HEK293 (cell line): ENCODE measurements at regions not wholly inside any gene's neighbourhood (a gene's known extent, or its start where the extent isn't known, plus 50 kb on each side); places are given as distances from the start of the nearest gene placed in this dataset.

Experiments used
- CTCF ChIA-PET: fragments of 350-600 bp; formaldehyde crosslinking; extraction: SDS; loops from one replicate; lab custom pipeline; 2021; ENCODE audit warnings: antibody characterized with exemption; lab: Yijun Ruan, JAX
- POLR2A ChIA-PET: fragments of 300-600 bp; formaldehyde crosslinking; extraction: SDS; loops from one replicate; lab custom pipeline; 2020; ENCODE audit warnings: antibody characterized with exemption, inconsistent platforms; lab: Yijun Ruan, JAX
- H3K27ac ChIP-seq: fragments of 200-500 bp; sonication (Bioruptor generic); 2 replicates; pipeline ENCODE4 v1.5.1; 2014; ENCODE audit warnings: low read depth, low read length, control low read depth, inconsistent platforms; ENCODE audit errors: extremely low read depth
- H3K36me3 ChIP-seq, 2 experiments: fragments of 200-500 bp in 1 of 2; sonication (Bioruptor generic) in 1 of 2; 1 replicate in 1 of 2; 2 replicates in 1 of 2; pipeline ENCODE4 v1.5.1; 2014 to 2017; ENCODE audit warnings: inconsistent platforms in 2 of 2, low read length in 2 of 2; ENCODE audit not compliant: control insufficient read depth in 2 of 2, insufficient read depth in 1 of 2
- H3K4me1 ChIP-seq: fragments of 200-500 bp; sonication (Bioruptor generic); 2 replicates; pipeline ENCODE4 v1.5.1; 2014; ENCODE audit warnings: mild to moderate bottlenecking, low read length, inconsistent platforms; ENCODE audit not compliant: control insufficient read depth, insufficient read depth
- H3K4me3 ChIP-seq: 2 replicates; pipeline ENCODE4 v1.5.1; 2011; ENCODE audit warnings: low read depth, mild to moderate bottlenecking, control low read depth, low read length, moderate library complexity
- H3K9me3 ChIP-seq: fragments of 200-500 bp; sonication (Bioruptor generic); 2 replicates; pipeline ENCODE4 v1.5.1; 2014; ENCODE audit warnings: low read depth, low read length, inconsistent platforms; ENCODE audit not compliant: control insufficient read depth, insufficient read depth
- EGR2 ChIP-seq: fragments of 450-650 bp; formaldehyde crosslinking; IDR thresholded peaks from 2 replicates; pipeline ENCODE4 v1.5.1; 2016; ENCODE audit warnings: low read depth, missing biosample characterization, missing genetic modification characterization
- KLF17 ChIP-seq: fragments of 450-650 bp; formaldehyde crosslinking; IDR thresholded peaks from 2 replicates; pipeline ENCODE4 v1.5.1; 2016; ENCODE audit warnings: missing biosample characterization, missing genetic modification characterization
- MYNN ChIP-seq: fragments of 450-650 bp; formaldehyde crosslinking; IDR thresholded peaks from 2 replicates; pipeline ENCODE4 v1.5.1; 2016; ENCODE audit warnings: missing biosample characterization, missing genetic modification characterization, borderline replicate concordance
- MZF1 ChIP-seq: fragments of 450-650 bp; formaldehyde crosslinking; IDR thresholded peaks from 2 replicates; pipeline ENCODE4 v1.5.1; 2017; ENCODE audit warnings: missing biosample characterization, missing genetic modification characterization, borderline replicate concordance
- SALL2 ChIP-seq: fragments of 450-650 bp; formaldehyde crosslinking; IDR thresholded peaks from 2 replicates; pipeline ENCODE4 v1.5.0; 2017; ENCODE audit warnings: missing biosample characterization, mild to moderate bottlenecking, missing genetic modification characterization, borderline replicate concordance
- YY1 ChIP-seq: fragments of 450-650 bp; formaldehyde crosslinking; IDR thresholded peaks from 2 replicates; pipeline ENCODE4 v1.5.1; 2018; ENCODE audit warnings: missing biosample characterization, missing genetic modification characterization
- ZBTB20 ChIP-seq: fragments of 450-650 bp; formaldehyde crosslinking; IDR thresholded peaks from 2 replicates; pipeline ENCODE4 v1.5.1; 2016; ENCODE audit warnings: missing biosample characterization, missing genetic modification characterization
- ZBTB44 ChIP-seq: fragments of 450-650 bp; IDR thresholded peaks from 2 replicates; pipeline ENCODE4 v1.5.1; 2018; ENCODE audit warnings: missing biosample characterization, mild to moderate bottlenecking, missing genetic modification characterization
- ZFHX2 ChIP-seq: fragments of 450-650 bp; formaldehyde crosslinking; conservative IDR thresholded peaks from 2 replicates; pipeline ENCODE4 v1.5.1; 2016; ENCODE audit warnings: missing biosample characterization, missing genetic modification characterization
- ZIC2 ChIP-seq: fragments of 450-650 bp; formaldehyde crosslinking; IDR thresholded peaks from 2 replicates; pipeline ENCODE4 v1.5.1; 2016; ENCODE audit warnings: missing biosample characterization, missing genetic modification characterization
- ZNF175 ChIP-seq: fragments of 450-650 bp; formaldehyde crosslinking; IDR thresholded peaks from 2 replicates; pipeline ENCODE4 v1.5.1; 2016; ENCODE audit warnings: missing biosample characterization, missing genetic modification characterization
- ZNF2 ChIP-seq: fragments of 450-650 bp; formaldehyde crosslinking; IDR thresholded peaks from 2 replicates; pipeline ENCODE4 v1.5.1; 2016; ENCODE audit warnings: missing biosample characterization, missing genetic modification characterization
- ZNF394 ChIP-seq: fragments of 450-650 bp; formaldehyde crosslinking; IDR thresholded peaks from 2 replicates; pipeline ENCODE4 v1.5.1; 2016; ENCODE audit warnings: missing biosample characterization, missing genetic modification characterization, mild to moderate bottlenecking, moderate library complexity, borderline replicate concordance
- ZNF518A ChIP-seq: fragments of 450-650 bp; formaldehyde crosslinking; conservative IDR thresholded peaks from 2 replicates; pipeline ENCODE4 v1.5.1; 2016; ENCODE audit warnings: low read depth, missing biosample characterization, missing genetic modification characterization
- ZNF521 ChIP-seq: fragments of 450-650 bp; formaldehyde crosslinking; IDR thresholded peaks from 2 replicates; pipeline ENCODE4 v1.5.1; 2017; ENCODE audit warnings: missing biosample characterization, mild to moderate bottlenecking, missing genetic modification characterization
- ZNF571 ChIP-seq: fragments of 450-650 bp; formaldehyde crosslinking; IDR thresholded peaks from 2 replicates; pipeline ENCODE4 v1.5.0; 2017; ENCODE audit warnings: missing biosample characterization, missing genetic modification characterization
- ZNF585B ChIP-seq: fragments of 450-650 bp; formaldehyde crosslinking; IDR thresholded peaks from 2 replicates; pipeline ENCODE4 v1.5.1; 2016; ENCODE audit warnings: missing biosample characterization, missing genetic modification characterization
- ZNF692 ChIP-seq: fragments of 450-650 bp; formaldehyde crosslinking; IDR thresholded peaks from 2 replicates; pipeline ENCODE4 v1.5.1; 2016; ENCODE audit warnings: missing biosample characterization, missing genetic modification characterization
- ZNF776 ChIP-seq: fragments of 450-650 bp; formaldehyde crosslinking; IDR thresholded peaks from 2 replicates; pipeline ENCODE4 v1.5.0; 2017; ENCODE audit warnings: missing biosample characterization, missing genetic modification characterization, borderline replicate concordance

GRCh38 chr9:16328349-16328748 lies 542.1 kb downstream of the BNC2 start (continued):
- no peak for TF ChIP-seq ZNF175 (tag by site-specific recombination)
- TF ChIP-seq SALL2 (tag by site-specific recombination): no peak
- TF ChIP-seq ZBTB20 (tag by site-specific recombination): no peak
- no peak for TF ChIP-seq MYNN
- no peak for TF ChIP-seq ZBTB44

GRCh38 chr9:16329671-16330113 lies 540.8 kb downstream of the BNC2 start:
- H3K36me3 ChIP-seq: no peaks in the 10 kb centered on the region
- CTCF ChIA-PET: interaction anchor here (0.6 kb wide), 1 partner anchor 120 kb away, joined by 3 read pairs; no protein-coding TSS in a partner anchor
- POLR2A ChIA-PET: no interaction called here
- no peak overlapping the region for H3K27ac ChIP-seq
- TF ChIP-seq ZNF776 (no peak), ZFHX2 (peak; percentile 69), ZIC2 (tag by site-specific recombination) (no peak), EGR2 (tag by site-specific recombination) (peak; percentile 69)
- TF ChIP-seq, all 188 proteins: peak for 2
- H3K9me3 ChIP-seq: no peaks in the 10 kb centered on the region
- no peak overlapping the region for H3K4me3 ChIP-seq
- H3K4me1 ChIP-seq: no peaks in the 10 kb centered on the region

- H3K9me3 ChIP-seq: no peaks in the 10 kb centered on the region
- H3K4me3 ChIP-seq: no peak overlapping the region
- H3K36me3 ChIP-seq: no peaks in the 10 kb centered on the region
- POLR2A ChIA-PET: no interaction called here
- no peak overlapping the region for H3K27ac ChIP-seq
- H3K4me1 ChIP-seq: no peaks in the 10 kb centered on the region
- CTCF ChIA-PET: no interaction called here
- TF ChIP-seq KLF17 (no peak), ZNF518A (tag by site-specific recombination) (no peak)
These were observed 539.4 kb downstream of the BNC2 start for GRCh38 chr9:16331031-16331430.

- H3K4me1 ChIP-seq: no peaks in the 10 kb centered on the region
- H3K27ac ChIP-seq: no peak overlapping the region
- no peaks in the 10 kb centered on the region for H3K36me3 ChIP-seq
- no peak overlapping the region for H3K4me3 ChIP-seq
- POLR2A ChIA-PET: no interaction called here
- H3K9me3 ChIP-seq: no peaks in the 10 kb centered on the region
- CTCF ChIA-PET: no interaction called here
- no peak for TF ChIP-seq ZNF585B (tag by site-specific recombination)
- TF ChIP-seq ZNF394 (tag by site-specific recombination): no peak
- TF ChIP-seq ZNF521 (tag by site-specific recombination): no peak
- TF ChIP-seq MZF1 (tag by site-specific recombination): no peak
- no peak for TF ChIP-seq YY1
- no peak for TF ChIP-seq ZNF2 (tag by site-specific recombination)
- no peak for TF ChIP-seq ZNF571 (tag by site-specific recombination)
- no peak for TF ChIP-seq ZNF692 (tag by site-specific recombination)
These were observed 538.9 kb downstream of the BNC2 start for GRCh38 chr9:16331527-16331926.
